NCI-H1048 (cell line): ENCODE measurements at regions not wholly inside any gene's neighbourhood (a gene's known extent, or its start where the extent isn't known, plus 50 kb on each side); places are given as distances from the start of the nearest gene placed in this dataset.

Experiments
- DNase-seq: peaks from one replicate; lab custom pipeline; 2025; lab: John Stamatoyannopoulos, UW

DNA sequence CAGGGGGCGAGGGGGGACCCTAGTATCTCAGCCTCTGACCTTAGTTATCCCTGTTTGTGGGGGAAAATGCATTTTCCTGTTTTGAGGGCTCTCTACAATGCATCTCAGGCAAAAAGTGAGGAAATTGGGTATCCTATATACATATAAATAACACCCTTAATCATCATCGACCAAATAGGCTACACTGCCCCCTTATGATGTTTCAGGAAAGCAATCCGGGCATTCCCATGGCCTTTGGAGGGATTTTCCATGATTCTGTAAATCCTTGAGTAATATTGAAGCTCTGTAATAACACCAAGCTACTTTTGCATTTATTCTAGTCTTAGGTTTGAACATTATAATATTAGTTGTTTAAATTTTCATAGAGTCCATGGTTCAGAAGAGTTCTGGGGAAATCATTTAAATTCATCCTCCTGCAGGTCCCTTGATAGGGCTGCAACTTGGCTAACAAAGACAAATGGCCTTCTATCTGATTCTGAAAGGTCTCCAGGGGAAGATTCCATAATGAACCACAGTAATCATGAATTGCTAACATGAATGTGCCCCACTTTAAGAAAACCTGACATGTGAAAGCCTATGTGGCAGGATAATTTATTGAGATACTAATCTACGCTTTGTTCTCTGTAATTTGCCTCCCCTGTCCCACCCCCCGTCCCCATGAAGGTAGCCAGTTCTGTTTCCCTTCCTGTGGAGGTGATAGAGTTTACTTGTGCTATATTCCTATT lies 91.5 kb upstream of the SCOC start:
- DNase-seq, result no peak

- DNase-seq, result no peak
These were observed 95.9 kb upstream of the SCOC start for GRCh38 chr4:140277576-140277975.

- no peak for DNase-seq
These were observed 101.9 kb upstream of the SCOC start for GRCh38 chr4:140271553-140271952.

DNA sequence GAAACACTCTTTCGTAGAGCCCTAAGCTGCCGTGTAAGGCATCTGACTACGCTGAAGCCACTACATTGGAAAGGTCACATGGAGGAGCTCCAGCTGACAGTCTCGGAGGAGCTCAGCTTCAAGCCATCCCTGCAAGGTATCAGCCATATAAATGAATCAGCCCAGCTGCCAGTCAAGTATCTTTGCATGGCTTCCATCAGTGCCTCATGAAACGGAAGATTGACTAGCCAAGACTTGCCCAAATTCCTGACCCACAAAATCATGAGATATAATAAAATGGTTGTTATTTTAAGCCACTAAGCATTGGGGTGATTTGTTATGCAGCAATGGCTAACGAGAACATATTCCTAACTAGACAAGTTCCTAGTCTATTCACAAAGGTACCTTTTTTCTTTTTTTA lies 104.1 kb upstream of the SCOC start:
- DNase-seq, result no peak

DNA sequence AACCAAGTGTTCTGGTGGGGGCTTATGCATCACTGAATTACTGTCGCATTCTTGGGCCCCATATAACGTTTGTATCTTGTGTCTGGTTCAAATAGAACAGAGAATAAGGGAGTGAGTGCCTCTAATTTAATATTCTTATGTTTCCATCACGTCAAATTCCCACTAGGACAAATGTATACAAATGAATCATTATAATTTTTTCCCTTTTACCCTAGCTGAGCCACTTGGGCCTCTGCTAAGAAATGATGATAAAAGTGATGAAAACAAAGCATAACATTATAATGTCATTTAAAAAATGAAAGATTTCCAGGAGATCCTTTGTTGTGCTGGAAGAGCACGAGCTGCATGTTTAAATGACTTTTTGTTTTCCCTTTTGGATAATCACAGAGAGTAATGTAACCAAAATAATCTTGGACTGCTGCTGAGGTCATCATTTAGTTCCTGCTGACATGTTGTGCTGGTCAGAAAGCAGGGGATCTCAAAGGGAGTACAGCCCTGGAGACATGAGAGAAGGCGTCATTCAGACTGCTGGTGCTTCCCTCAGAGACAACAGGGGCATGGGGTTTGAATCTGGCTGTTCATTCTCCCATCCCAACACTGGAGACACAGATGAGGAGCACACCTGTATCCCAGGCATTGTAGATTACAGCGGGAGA lies 105.1 kb upstream of the SCOC start:
- DNase-seq, result no peak

DNA sequence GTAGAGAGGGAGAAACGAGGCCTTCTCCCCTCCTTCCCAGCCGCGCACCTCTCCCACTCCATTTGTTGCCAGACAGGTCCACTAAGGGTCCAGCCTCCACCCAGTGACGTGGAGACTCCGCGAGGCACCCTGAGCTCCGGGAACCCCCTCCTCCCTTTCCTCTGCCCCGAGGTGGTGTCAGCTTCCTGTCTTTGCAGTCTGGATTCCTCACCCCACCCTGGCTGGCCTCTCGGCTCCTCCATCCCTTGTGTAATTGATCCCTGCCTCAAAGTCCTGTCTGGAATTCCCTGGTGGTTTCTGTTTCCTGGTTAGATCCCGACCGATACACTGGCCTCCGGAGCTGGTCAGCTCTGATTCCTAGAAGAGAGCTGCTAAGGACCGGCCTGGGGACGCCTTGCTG lies 105.9 kb upstream of the SCOC start:
- DNase-seq, result no peak

GRCh38 chr4:140266958-140267568 lies 106.4 kb upstream of the SCOC start:
- no peak for DNase-seq

- DNase-seq, result no peak
These were observed 106.2 kb upstream of the MAML3 start for GRCh38 chr4:140260227-140260626.

- no peak for DNase-seq
These were observed 104.5 kb upstream of the MAML3 start for GRCh38 chr4:140258476-140258875.

DNA sequence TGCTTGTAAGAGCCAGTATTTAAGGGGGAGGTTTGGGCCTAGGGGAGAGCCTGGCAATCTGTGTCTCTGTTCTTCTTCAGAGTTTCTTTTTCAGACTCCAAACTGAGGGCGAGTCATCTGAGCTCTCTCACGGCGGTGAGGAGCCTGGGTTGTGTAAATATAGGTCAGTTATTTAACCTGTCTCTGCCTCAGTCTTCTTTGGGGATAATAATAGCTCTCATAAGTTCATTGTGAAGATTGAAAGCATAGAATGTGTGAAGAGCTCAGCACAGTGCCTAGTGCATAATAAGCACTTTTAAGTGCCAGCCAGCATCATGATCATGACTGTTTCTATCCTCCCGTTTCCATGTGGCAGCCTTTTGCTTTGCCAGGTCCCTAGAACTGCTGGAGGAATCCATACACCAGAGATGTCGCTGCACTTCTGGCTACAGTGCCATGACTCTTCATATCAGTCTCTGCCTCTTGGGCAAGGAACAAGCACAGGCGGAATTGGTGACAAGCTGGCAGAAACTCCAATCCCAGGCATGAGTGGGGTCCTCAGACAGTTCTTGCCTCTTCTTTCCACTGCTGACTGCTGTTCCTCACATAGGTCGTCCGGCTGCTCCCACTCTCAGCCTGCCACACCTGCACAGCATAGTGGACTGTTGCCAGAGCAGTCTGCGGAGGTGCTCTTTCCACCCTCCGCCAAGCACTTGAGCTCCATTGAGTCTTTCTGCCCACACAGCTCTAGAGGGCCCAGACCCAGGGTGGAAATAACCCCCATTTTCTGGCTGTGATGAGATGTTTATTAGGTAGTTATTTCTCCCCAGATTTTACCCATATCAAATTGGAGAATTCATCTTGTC lies 103.7 kb upstream of the MAML3 start:
- DNase-seq, result no peak

GRCh38 chr4:140256941-140257340 lies 103.0 kb upstream of the MAML3 start:
- DNase-seq, result no peak

DNA sequence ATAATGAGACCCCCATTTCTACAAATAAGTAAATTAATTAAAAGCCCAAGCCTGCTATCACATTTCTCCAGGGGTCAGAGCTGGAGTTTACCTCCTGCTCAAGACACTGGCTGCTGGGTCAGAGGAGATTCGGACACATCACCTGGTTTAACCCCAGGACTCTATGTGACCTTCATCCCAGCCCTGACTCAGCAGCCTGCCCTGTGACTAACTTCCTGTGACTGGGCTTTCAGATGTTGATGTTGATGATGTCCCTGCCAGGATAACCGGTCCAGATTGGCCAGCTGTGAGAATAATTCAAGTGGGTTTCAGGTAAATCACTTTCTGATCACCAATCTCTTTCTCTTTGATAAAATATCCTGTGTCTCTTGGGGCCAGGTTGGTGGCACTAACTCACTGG lies 102.4 kb upstream of the MAML3 start:
- no peak for DNase-seq

- DNase-seq, result no peak
These were observed 101.9 kb upstream of the MAML3 start for GRCh38 chr4:140255927-140256326.

DNA sequence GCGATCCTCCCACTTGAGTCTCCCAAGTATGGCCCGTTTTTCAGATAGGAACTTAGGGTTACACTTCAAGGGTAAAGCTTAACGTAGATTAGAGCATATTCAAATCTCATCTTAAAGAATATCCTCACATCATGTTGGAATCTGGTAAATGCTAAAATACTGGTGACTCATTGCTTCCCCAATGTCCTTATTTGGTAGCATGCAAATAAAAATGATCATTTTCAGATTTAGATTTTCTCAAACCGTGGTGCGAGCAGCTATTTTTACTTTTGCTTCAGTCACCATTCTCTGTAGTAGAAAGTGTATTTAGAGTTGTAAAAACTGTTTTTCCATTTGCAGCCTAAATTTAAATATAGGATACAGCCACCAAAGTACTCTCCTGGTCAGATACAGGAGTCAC lies 101.5 kb upstream of the MAML3 start:
- DNase-seq, result no peak

DNA sequence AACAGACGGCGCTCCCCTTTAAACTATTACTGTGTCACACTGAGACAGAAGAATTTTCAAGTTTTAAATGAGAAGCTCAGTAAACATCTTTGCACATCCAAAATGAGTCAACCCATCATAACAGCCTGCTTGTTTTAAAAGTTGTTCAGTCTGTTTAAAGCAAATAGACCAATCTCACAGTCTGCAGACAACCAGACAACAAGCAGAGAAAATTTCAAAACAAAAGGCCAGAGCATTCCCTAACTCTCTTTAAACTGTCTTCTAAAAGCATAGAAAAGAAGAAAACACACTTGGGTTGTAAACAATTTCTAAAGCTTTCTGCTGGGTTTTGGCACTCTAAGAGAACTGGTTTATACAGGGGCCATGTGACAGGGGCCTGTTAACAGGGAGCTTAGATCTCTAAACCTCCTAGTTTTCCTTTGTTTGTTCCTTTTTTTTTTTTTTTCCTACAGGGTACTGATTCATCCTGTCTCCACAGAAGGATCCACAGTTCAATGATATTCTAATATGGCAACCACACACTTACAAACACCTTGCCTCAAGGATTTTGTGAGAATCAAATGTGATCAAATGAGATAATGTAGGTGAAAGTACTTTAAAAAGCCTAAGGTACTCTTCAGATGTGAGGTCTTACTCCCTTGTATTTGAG lies 100.8 kb upstream of the MAML3 start:
- DNase-seq, result no peak

- no peak for DNase-seq
These were observed 99.6 kb upstream of the MAML3 start for GRCh38 chr4:140253556-140254027.

- DNase-seq, result peak; percentile 48
These were observed 99.0 kb upstream of the MAML3 start for GRCh38 chr4:140252742-140253555.

DNA sequence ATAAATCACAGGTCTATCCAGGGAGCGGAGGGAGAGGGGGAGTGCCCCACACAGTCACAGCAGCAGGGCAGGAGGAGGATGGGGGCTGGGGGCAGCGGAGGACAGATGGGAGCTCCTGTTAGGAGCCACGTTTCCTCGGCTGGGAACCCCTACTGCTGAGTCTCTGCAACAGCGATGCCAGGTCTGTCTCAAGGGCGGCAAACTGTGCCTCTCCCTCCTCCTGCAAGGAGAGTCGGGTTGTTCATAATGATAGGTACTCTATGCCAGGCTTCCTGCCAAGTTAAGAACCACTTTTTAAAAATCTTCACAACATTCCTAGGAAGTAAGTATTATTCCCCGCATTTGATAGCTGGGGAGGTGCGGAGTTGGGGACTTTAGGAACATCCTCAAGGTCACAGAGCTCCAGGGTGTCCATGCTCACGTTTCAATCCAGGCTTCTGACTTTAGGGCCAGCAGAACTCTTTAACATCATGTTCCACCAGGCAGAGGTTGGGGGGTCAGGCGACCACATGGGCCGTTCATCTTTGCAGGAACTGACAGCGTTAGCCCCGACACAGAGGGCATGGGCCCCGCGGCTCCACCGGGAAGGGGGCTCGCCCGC lies 98.3 kb upstream of the MAML3 start:
- DNase-seq, result no peak

DNA sequence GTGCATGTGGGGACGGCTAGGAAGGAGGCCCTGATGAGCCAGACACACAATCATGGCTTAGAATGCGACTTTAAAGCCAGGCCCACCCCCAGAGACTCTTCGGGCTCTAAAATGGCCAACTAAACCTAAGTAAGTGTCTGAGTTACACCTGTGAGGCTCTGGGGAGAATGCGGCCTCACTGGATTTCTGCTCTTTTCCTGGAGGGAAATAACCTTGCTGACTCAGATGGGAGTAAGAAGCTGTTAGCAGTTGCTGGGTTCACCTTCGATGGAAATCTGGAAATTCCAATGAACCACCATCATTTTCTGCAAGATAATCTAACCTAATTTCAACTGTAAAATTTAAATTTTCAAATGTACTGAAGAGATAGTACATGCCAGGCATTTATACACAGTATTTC lies 97.6 kb upstream of the MAML3 start:
- DNase-seq, result no peak

DNA sequence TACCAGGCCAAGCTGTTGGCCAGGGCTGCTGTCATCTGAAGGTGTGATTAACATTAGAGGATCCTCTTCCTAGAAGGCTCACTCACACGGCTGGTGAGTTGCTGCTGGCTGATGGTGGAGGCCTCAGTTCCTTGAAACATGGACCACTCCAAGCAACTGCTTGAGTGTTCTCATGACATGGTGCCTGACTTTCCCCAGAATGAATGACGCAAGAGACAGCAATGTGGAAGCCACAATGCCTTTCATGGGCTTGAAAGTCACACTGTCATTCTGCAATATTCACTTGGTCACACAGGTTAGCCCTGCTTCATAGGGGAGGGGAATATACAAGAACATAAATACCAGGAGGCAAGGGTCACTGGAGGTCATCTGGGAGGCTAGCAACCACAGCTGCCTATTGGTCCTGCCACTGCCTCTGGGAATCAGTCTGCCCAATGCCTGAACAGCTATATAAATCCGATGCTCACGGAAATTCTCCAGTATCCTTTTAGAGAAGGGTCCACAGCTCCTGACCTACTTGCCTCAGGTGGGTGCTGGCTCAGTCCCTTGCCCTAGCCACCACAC lies 97.1 kb upstream of the MAML3 start:
- no peak for DNase-seq
